Right renal cortex interstitium (tissue), 3 donors: ENCODE measurements at regions not wholly inside any gene's neighbourhood (a gene's known extent, or its start where the extent isn't known, plus 50 kb on each side); places are given as distances from the start of the nearest gene placed in this dataset.
A peak's percentile ranks its signal among the peaks of the same experiment; 100 is the strongest.

Experiments
- DNase-seq, 3 donors: peaks; one replicate each; pipeline ENCODE4 v3.0.0-alpha.2; 2013; ENCODE audit warnings: low read depth in 3 of 3, low spot score in 2 of 3

- DNase-seq: no peak
Observed at GRCh38 chr2:211132046-211132445, 575.6 kb downstream of the CPS1 start.

GRCh38 chr2:211132573-211132972, 576.2 kb downstream of the CPS1 start:
- no peak for DNase-seq

- no peak for DNase-seq
Observed at GRCh38 chr2:211133766-211134165, 577.4 kb downstream of the CPS1 start.

GRCh38 chr2:211138551-211138950, 582.2 kb downstream of the CPS1 start:
- no peak for DNase-seq

- DNase-seq: no peak
Observed at GRCh38 chr2:211141646-211142045, 585.2 kb downstream of the CPS1 start.

- no peak for DNase-seq
Observed at GRCh38 chr2:211144078-211144477, 587.7 kb downstream of the CPS1 start.

- no peak for DNase-seq
Observed at GRCh38 chr2:211144974-211145665, 588.7 kb downstream of the CPS1 start.

- DNase-seq: no peak
Observed at GRCh38 chr2:211149731-211150130, 593.3 kb downstream of the CPS1 start.

GRCh38 chr2:211157211-211157610, 600.8 kb downstream of the CPS1 start:
- DNase-seq: no peak

- peak; percentile 16 to 29 (median 29) for DNase-seq
Observed at GRCh38 chr2:211157856-211158463, 601.6 kb downstream of the CPS1 start.

- no peak for DNase-seq
Observed at GRCh38 chr2:211159972-211160371, 603.6 kb downstream of the CPS1 start.

- no peak for DNase-seq
Observed at GRCh38 chr2:211161236-211161635, 604.8 kb downstream of the CPS1 start.

GRCh38 chr2:211162911-211163310, 606.5 kb downstream of the CPS1 start:
- no peak for DNase-seq

- no peak for DNase-seq
Observed at GRCh38 chr2:211170843-211171242, 614.4 kb downstream of the CPS1 start.

GRCh38 chr2:211174021-211174420, 617.6 kb downstream of the CPS1 start:
- DNase-seq: no peak

GRCh38 chr2:211174631-211175030, 618.2 kb downstream of the CPS1 start:
- DNase-seq: no peak

GRCh38 chr2:211175956-211176355, 619.6 kb downstream of the CPS1 start:
- DNase-seq: no peak

GRCh38 chr2:211176514-211177141, 620.2 kb downstream of the CPS1 start:
- DNase-seq: no peak

GRCh38 chr2:211181626-211182025, 625.2 kb downstream of the CPS1 start:
- DNase-seq: no peak

GRCh38 chr2:211187602-211188001, 631.2 kb downstream of the CPS1 start:
- DNase-seq: no peak

GRCh38 chr2:211203986-211204385, 647.6 kb downstream of the CPS1 start:
- DNase-seq: no peak

- no peak for DNase-seq
Observed at GRCh38 chr2:211204456-211204855, 648.1 kb downstream of the CPS1 start.
